NB4 (cell line): ENCODE measurements at regions not wholly inside any gene's neighbourhood (a gene's known extent, or its start where the extent isn't known, plus 50 kb on each side); places are given as distances from the start of the nearest gene placed in this dataset.

ENCODE experiments used
- MYC ChIP-seq: IDR thresholded peaks from 2 replicates; pipeline ENCODE4 v1.6.1; 2011; ENCODE audit warnings: low read depth, low read length
- POLR2A ChIP-seq: IDR thresholded peaks from 2 replicates; pipeline ENCODE4 v1.6.1; 2011; ENCODE audit warnings: mild to moderate bottlenecking; ENCODE audit not compliant: insufficient read length; ENCODE audit errors: extremely low read depth

- no peak for TF ChIP-seq MYC
- TF ChIP-seq POLR2A, result no peak
Observed at GRCh38 chr9:129506892-129507291, 114.0 kb downstream of the C9orf50 start.
